NCI-H1417 (cell line): ENCODE measurements at regions not wholly inside any gene's neighbourhood (a gene's known extent, or its start where the extent isn't known, plus 50 kb on each side); places are given as distances from the start of the nearest gene placed in this dataset.
"Not testable (repeated sequence)": the region's sequence is repeated elsewhere in the genome, so short reads cannot be mapped to it uniquely, and the experiment has no call there.

Experiments used
- DNase-seq, 3 experiments: peaks; one replicate each; lab custom pipeline; 2025; lab: John Stamatoyannopoulos, UW

DNA sequence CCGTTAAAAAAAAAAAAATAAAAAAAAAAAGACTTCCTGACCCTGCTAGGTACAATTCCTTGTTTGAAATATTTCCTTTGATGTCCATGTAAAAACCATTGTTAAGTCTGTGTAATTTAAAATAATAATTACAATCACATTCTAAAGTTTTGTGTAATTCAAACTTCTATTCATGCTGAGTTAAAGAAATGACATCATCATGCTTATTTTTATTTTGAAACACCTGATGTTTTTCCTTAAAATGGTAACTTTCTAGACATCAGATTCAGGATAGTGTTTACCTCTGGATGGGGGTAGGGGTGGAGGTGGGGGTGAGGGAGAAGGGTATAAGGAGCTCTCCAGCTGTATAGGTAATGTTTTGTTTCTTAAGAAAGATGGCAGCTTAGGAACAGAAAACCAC lies 92.8 kb downstream of the ADCYAP1 start:
- DNase-seq, result no peak

- DNase-seq, result no peak
Observed at GRCh38 chr18:998936-999335, 94.3 kb downstream of the ADCYAP1 start.

DNA sequence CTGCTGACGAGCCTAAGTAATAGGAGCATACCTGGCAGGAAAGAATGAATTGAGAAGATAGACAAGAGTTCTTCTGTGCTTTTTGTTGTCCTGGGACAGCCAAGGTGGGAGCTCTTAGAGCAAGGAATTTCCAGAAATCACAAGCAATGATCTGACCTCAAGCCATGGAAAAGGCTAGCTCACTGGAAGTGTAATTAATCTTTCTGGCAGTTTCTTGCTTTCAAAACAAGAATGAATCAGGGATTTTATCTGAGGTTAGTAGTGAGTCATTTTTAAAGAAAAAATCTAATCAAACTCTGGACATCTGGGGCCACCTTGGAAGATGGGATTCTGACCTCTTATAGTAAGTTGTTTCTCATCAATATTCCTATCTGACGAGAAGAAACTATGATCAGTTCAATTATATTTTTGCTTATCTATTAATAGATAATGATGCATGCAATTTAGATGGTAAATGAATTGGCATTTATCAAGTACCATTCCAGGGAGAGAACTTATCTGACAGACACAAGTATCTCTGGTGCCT lies 98.0 kb downstream of the ADCYAP1 start:
- no peak for DNase-seq

GRCh38 chr18:1003499-1003898 lies 98.8 kb downstream of the ADCYAP1 start:
- no peak for DNase-seq

DNA sequence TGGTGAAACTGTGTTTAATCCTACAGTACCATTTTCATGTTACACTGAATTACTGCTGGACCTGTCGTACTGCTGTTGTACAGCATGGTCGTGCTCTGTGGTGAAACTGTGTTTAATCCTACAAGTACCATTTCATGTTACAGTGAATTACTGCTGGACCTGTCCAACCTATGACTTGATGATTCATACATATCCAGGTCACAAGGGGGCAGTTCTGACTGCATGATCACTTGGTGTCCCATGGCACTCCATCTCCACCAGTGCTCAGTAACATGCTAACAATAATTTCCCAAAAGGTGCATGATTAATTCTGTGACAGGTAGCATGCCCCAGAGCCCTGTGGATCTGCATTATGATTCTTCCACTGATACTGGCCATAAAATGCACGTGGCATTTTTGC lies 101.6 kb downstream of the ADCYAP1 start:
- DNase-seq, result no peak

- no peak for DNase-seq
Observed at GRCh38 chr18:1006965-1007364, 102.3 kb downstream of the ADCYAP1 start.

GRCh38 chr18:1011349-1011748 lies 106.7 kb downstream of the ADCYAP1 start:
- no peak for DNase-seq

DNA sequence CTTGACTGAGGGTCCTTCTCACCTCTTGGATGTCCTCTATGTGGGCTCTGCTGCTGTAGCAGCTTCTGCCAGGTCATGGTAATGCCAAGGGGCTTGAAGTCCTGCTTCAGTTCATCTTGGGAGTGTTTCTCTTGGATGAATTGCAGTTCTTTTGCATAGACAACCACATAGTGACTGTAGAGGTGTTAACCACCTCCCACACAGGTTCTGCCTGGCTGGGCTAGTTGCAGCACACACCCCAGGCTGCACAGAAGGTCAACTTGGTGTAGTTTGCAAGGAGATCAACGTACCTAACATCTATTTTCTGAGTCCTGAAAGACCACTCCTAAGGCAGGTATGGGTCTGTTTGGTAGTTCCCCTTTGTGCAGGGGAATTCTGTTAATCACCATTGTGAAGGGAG lies 108.1 kb downstream of the ADCYAP1 start:
- DNase-seq, result no peak

- no peak for DNase-seq
Observed at GRCh38 chr18:1013951-1014350, 109.3 kb downstream of the ADCYAP1 start.

DNA sequence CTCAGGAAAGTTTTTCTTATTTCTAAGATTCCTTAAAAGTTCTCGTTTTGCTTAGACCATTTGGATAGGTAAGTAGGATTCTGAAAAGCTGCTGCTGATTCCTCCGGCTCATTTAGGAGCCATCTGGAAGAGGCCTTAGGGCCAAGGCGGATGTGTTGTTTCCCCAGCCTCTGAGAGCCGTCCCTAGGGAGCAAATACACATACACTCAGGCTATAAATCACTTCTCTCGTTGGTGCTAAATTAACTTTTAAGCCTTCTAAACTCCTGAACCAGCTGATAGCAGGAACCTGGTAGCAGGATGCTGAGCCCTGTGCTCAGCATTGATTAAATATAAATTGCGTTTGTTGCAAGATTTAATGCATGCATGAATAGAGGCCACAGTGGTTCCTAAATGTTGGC lies 109.8 kb downstream of the ADCYAP1 start:
- peak; percentile 6 to 66 (median 57) for DNase-seq

DNA sequence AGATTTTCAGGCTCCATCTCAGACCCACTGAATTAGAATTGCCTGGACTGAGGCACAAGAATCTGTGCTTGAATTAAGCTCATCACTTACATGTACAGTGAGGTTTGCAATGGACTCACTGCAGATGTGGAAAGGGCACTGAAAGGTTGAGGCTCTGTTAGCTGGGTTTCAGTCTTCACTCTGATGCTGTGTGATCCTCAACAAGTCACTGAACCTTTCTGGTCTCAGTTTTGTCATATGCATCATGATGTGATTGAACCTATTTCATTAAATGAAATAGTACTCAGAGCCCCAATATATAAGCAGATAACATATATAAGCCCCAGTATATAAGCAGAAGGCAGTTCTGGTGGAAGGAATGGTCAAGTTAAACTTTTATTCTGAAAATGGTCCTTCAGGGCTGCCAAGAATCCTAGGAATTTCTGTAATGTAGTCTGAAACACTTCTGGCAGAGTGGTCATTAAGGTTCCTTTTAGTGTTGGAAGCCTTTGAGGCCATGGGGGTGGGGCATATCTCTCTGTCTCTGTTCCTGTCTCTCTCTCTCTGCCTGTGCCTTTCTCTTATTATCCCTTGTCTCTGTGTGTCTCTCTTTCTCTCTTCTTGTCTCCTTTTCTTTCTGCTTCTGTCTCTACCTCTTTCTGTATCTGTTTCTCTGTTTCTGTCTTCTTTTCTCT lies 110.4 kb downstream of the ADCYAP1 start:
- no peak for DNase-seq

DNA sequence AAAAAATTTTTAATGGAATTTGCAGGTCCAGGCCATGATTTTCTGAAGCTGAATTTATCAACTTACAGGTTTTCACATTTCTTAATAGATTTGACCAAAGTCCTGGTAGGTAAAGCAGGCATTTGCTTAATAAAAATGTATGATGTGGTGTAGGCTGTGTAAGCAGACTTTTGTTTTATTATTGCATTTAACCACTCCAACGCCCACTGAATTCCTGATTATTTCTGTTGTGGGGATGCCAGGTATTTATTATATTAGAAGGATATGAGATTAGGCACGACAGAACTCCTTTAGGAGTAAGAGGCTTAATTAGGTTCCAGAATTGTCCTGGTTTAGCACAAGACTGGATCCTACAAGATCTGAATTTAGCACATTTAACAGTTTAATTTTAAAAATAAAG lies 111.1 kb downstream of the ADCYAP1 start:
- DNase-seq, result no peak

DNA sequence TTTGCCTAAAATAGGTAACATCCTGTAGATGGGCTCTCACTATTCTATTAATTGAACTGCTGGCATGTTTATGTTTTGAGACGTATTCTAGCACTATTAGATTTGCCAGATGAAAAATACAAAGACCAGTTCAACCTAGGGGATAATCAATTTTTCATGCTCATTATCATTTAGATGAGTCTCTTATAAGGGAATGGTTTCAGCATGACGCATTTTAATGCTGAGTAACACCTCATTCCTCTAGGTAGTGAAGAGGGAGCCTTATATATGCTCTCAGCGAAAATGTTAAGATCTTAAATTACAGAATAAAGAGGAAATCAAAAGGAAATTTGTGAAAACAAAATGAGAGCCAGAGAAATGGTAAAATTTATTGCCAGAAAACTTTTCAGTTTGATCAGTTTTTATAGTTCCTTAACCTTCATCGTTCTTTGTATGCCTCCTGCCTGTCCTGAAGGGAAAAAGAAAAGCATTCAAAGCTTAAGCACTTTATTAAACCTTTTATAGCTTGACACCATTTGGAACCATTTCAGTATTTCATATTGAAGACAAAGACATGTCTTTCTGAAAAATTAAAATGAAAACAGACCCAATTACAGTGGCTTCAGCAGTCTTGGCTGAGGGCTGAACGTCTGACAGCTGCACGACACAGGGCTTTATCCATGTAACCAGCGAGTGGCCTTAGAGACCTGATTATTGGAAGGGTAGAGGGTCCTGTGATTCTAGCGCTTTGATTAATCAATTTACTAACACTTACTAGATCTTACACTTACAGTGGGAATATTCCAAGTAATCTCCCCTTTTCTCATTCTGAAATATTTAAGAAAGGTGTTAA lies 112.8 kb downstream of the ADCYAP1 start:
- DNase-seq, result no peak

GRCh38 chr18:1018181-1018681 lies 113.6 kb downstream of the ADCYAP1 start:
- peak in 2 of 3 experiments; percentile 31 to 67 for DNase-seq

DNA sequence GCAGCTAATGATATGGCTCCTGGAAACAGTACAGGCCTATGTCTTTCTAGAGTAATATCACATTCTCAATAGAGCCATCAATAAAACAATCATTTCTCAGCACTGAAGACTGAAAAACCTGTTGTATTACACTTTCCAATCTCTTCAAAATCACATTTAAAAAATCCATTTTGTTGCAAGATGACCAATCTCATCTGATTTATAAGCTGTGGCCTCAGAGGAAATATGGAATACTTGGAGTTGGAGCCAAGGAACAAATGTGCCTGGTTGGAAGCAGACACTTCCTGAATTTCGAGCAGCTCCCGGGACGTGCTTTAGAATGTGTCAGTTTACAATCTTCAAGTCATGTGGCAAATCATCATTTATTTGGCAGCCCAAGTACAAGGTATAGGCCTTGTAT lies 114.5 kb downstream of the ADCYAP1 start:
- DNase-seq, result no peak

GRCh38 chr18:1020731-1021344 lies 116.2 kb downstream of the ADCYAP1 start:
- DNase-seq, result no peak

GRCh38 chr18:1026930-1027329 lies 122.3 kb downstream of the ADCYAP1 start:
- DNase-seq, result no peak

GRCh38 chr18:1033092-1033491 lies 128.4 kb downstream of the ADCYAP1 start:
- not testable (repeated sequence) for DNase-seq

GRCh38 chr18:1034971-1035370 lies 130.3 kb downstream of the ADCYAP1 start:
- no peak for DNase-seq

DNA sequence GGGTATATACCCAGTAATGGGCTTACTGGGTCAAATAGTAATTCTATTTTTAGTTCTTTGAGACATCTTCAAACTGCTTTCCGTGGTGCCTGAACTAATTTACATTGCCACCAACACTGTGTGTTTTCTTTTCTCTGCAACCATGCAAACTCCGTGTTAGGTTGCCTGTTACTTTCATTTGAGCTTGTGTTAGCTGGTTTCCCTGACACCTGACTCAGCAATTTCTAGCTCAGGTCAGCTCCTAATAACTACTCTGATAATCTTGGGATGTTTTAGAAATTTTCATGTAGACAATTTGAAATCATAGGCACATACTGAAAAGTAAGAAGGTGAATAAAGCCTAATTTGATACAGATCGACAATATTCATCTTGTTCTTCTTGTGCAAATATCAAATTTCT lies 132.3 kb downstream of the ADCYAP1 start:
- no peak for DNase-seq

DNA sequence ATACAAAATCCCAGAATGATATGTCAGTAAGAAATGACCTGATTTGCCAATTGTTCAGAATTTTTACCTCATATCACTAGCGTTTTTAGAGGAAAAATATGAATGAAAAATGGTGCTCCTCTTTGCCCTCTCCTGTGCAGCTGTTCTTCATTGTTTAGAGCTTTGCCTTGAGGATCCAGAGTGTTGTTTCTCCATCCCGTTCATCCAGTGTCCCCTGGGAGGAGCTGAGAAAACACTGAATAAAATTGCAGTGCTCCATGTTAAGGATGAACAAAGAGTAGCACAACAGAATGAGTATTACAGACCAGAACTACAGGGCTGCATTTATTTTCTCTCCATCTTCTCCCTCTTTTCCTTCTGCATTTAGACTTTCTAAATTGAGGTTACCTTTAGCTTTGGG lies 133.1 kb downstream of the ADCYAP1 start:
- DNase-seq, result no peak

- DNase-seq, result no peak
Observed at GRCh38 chr18:1039421-1039820, 134.8 kb downstream of the ADCYAP1 start.

- not testable (repeated sequence) for DNase-seq
Observed at GRCh38 chr18:1043039-1043438, 138.4 kb downstream of the ADCYAP1 start.
